ENCODE measurements at regions not wholly inside any gene's neighbourhood (a gene's known extent, or its start where the extent isn't known, plus 50 kb on each side); places are given as distances from the start of the nearest gene placed in this dataset.
"Not testable (repeated sequence)": the region's sequence is repeated elsewhere in the genome, so short reads cannot be mapped to it uniquely, and the experiment has no call there.

- no peak for DNase-seq (ENCODE audit: insufficient read length, low spot score)
- FAIRE-seq: no peak
- no peak for TF ChIP-seq POLR2A (IDR thresholded peaks at IDR 0.05; ENCODE audit: low read depth, low read length)
Observed at GRCh38 chr2:10223932-10224720, 78.6 kb upstream of the HPCAL1 start.

DNA sequence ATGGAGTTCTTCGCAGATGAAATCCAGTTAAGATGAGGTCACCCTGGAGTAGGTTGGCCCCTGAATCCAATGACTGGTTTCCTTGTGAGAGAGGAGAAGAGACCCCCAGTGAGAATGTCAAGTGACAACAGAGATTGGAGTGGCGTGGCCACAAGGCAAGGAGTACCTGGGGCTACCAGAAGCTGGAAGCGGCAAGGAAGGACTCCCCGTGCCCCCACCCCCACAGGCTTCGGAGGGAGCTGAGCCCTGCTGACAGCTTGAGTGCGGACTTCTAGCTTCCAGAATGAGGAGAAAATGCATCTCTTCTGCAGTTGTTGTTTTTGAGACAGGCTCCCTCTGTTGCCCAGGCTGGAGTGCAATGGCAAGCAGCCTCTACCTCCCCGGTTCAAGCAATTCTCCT is 78.0 kb upstream of the HPCAL1 start:
- TF ChIP-seq POLR2A (IDR thresholded peaks at IDR 0.05; ENCODE audit: low read depth, low read length): no peak
- no peak for DNase-seq (ENCODE audit: insufficient read length, low spot score)
- no peak for FAIRE-seq

- no peak for FAIRE-seq
- no peak for TF ChIP-seq POLR2A (IDR thresholded peaks at IDR 0.05; ENCODE audit: low read depth, low read length)
- DNase-seq (ENCODE audit: insufficient read length, low spot score): no peak
Observed at GRCh38 chr2:10225291-10226037, 77.2 kb upstream of the HPCAL1 start.

DNA sequence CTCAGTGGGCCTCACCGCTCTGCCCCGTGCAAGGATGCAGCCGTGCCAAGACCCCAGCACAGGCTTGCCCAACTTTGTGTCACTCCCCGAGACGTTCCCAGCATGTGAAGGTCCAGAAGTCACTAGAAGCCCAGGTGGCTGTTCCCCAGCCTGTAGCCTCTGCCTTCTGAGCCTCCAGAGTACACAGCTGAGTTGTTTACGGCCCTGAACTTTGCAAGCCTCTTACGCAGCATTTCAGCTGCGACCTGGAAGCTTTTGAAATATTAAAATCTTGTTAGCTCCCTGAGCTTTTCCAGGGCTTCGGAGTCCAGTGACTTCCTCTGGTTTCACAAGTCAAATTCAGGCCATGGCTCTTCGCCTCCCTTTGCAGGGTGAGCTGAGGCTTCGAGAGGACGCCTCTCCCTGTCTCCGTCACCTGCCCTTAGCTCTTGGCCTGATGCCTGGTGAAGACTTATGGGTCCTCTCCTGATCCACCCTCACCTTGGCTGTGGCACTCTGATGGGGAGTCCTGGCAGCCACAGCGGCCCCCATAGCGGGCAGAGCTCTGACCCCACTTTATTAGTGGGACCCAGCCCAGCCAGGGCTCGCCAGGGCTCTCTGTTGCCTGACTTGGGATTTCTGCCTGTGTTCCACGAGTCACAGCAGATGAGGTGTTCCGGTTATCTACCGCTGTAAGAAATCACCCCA is 76.5 kb upstream of the HPCAL1 start:
- TF ChIP-seq POLR2A (IDR thresholded peaks at IDR 0.05; ENCODE audit: low read depth, low read length): no peak
- no peak for FAIRE-seq
- DNase-seq (ENCODE audit: insufficient read length, low spot score): no peak

- no peak for TF ChIP-seq POLR2A (IDR thresholded peaks at IDR 0.05; ENCODE audit: low read depth, low read length)
- DNase-seq (ENCODE audit: insufficient read length, low spot score): no peak
- no peak for FAIRE-seq
Observed at GRCh38 chr2:10228611-10229365, 73.9 kb upstream of the HPCAL1 start.

DNA sequence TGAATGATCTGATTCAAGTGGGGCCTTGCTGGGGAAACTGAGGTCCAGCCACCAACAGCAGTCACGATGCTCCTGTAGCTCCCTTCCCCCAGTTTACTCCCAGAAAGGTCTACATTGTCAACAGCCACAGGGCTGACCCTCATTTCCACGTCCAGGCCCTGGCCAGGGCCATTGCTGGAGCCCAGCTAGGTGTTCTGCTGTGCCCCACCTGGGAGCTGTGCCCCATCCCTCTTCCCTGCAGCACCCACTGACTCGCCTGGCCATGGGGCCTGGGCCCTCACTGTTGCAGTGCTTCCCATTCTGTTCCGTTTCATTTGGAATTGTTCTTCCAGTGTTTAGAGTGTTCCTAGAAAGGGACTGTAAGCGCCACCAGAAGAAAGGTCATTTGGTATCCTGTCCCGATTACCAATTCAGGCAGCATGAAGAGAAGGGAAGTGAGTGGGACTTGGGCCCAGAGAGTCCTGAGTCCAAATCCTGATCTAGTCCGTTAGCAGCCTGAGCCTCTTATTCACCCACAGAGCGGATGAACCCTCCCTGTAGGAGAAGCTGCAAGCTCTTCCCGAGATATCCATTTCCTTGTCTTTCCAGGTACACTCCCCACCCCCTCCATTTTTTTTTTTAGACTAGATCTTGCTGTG is 73.1 kb upstream of the HPCAL1 start:
- DNase-seq (ENCODE audit: insufficient read length, low spot score): no peak
- no peak for TF ChIP-seq POLR2A (IDR thresholded peaks at IDR 0.05; ENCODE audit: low read depth, low read length)
- FAIRE-seq: no peak

DNA sequence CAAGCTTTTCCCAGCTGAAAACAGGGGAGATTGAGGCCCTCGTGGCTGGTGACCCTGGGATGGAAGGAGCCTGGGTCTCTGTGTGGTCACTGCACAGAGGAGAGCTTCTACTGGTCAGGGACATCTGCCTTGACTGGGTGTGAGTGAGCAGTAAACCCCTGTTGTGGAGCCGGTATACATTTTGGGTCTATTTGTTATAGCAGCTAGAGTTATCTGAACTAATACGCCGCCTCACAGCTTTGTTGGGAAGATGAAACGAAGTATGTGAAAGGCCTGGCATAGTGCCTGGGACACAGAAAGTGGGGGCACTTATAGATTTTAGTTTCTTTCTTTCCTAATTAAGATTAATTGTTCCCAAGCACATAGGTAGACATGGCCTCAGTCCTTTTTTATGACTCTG is 72.2 kb upstream of the HPCAL1 start:
- FAIRE-seq (no peak), DNase-seq (ENCODE audit: insufficient read length, low spot score) (no peak)
- TF ChIP-seq POLR2A (IDR thresholded peaks at IDR 0.05; ENCODE audit: low read depth, low read length): no peak

GRCh38 chr2:10230921-10231320 is 71.8 kb upstream of the HPCAL1 start:
- DNase-seq (ENCODE audit: insufficient read length, low spot score); FAIRE-seq: not testable (repeated sequence)

GRCh38 chr2:10231551-10232085 is 71.1 kb upstream of the HPCAL1 start:
- no peak for FAIRE-seq
- no peak for DNase-seq (ENCODE audit: insufficient read length, low spot score)
- TF ChIP-seq POLR2A (IDR thresholded peaks at IDR 0.05; ENCODE audit: low read depth, low read length): no peak

DNA sequence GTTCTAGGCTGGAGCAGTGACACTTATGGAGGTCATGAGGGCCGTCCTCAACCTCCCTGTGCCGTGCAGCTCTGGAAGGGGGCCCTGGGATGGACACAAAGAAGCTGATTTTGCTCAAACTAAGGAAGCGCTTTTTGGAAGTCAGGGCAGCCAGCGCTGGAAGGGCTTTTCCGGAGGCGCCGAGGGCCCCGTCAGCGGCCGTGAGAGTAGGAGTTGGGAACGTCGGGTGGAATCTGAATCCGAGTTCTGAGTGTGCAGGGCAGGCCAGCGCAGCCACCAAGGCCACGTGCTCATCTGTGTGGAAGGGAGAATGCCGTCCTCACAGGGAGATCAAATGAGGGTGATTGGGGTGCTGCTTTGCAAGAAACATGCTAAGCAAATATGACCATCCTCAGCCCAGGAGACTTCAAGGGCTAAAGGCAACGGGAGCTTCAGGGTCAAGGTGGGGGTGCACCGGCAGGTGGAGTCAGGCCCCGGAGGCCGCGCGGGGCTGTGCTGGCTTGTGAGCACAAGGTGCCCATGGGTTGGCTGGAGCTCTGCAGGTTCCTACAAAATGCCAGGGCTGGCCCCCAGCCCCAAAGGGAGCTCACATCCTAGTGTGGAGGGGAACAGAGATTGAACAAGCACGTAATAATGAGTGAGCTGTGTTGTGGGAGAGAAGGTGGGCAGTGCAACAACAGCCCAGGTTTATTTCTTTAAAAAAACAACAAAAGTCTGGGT is 70.4 kb upstream of the HPCAL1 start:
- TF ChIP-seq POLR2A (IDR thresholded peaks at IDR 0.05; ENCODE audit: low read depth, low read length): no peak
- DNase-seq (ENCODE audit: insufficient read length, low spot score) (no peak), FAIRE-seq (no peak)

GRCh38 chr2:10233131-10234012 is 69.3 kb upstream of the HPCAL1 start:
- no peak for TF ChIP-seq POLR2A (IDR thresholded peaks at IDR 0.05; ENCODE audit: low read depth, low read length)
- FAIRE-seq (no peak), DNase-seq (ENCODE audit: insufficient read length, low spot score) (no peak)

DNA sequence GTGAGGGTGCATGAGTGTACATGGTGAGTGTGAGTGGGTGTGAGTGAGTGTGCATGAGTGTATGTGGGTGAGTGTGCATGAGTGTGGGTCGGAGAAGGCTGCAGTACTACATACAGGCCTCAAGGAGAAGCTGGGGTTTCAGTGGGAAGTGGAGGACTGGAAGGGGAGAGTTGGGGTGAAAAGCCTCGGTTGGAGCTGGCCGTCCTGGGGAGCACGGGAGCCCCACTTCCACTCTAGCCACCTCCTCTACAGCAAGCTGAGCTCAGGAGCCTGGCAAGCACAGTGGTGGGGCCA is 68.7 kb upstream of the HPCAL1 start:
- DNase-seq (ENCODE audit: insufficient read length, low spot score): no peak
- FAIRE-seq: no peak
- TF ChIP-seq POLR2A (IDR thresholded peaks at IDR 0.05; ENCODE audit: low read depth, low read length): no peak

Measured in H54 (cell line).